ENCODE measurements at regions not wholly inside any gene's neighbourhood (a gene's known extent, or its start where the extent isn't known, plus 50 kb on each side); places are given as distances from the start of the nearest gene placed in this dataset.

- H3K27me3 ChIP-seq (ENCODE audit: insufficient read depth, poor library complexity, severe bottlenecking): no peaks in the 10 kb centered on the region
- no peak overlapping the region for H3K27ac ChIP-seq (replicated peaks)
- TF ChIP-seq POLR2AphosphoS5 (IDR thresholded peaks at IDR 0.05; ENCODE audit: low read depth) (no peak), GABPA (IDR thresholded peaks at IDR 0.05; ENCODE audit: low read depth) (no peak), REST (IDR thresholded peaks at IDR 0.05; ENCODE audit: insufficient replicate concordance, low read depth) (no peak), CTCF (IDR thresholded peaks at IDR 0.05; ENCODE audit: insufficient read depth, low read length) (no peak), SPI1 (IDR thresholded peaks at IDR 0.05; ENCODE audit: borderline replicate concordance, low read depth) (no peak)
- DNase-seq (ENCODE audit: low read depth in 1 of 2, low spot score in 1 of 2): no peak
- H3K4me3 ChIP-seq (replicated peaks; ENCODE audit: insufficient read depth, low read length): no peak overlapping the region
Measured at GRCh38 chr10:3936422-3937040, 151.5 kb upstream of the KLF6 start.

- no peaks in the 10 kb centered on the region for H3K27me3 ChIP-seq (ENCODE audit: insufficient read depth, poor library complexity, severe bottlenecking)
- H3K27ac ChIP-seq (replicated peaks): no peak overlapping the region
- TF ChIP-seq SPI1 (IDR thresholded peaks at IDR 0.05; ENCODE audit: borderline replicate concordance, low read depth) (no peak), REST (IDR thresholded peaks at IDR 0.05; ENCODE audit: insufficient replicate concordance, low read depth) (no peak), CTCF (IDR thresholded peaks at IDR 0.05; ENCODE audit: insufficient read depth, low read length) (no peak), POLR2AphosphoS5 (IDR thresholded peaks at IDR 0.05; ENCODE audit: low read depth) (no peak), GABPA (IDR thresholded peaks at IDR 0.05; ENCODE audit: low read depth) (no peak)
- DNase-seq (ENCODE audit: low read depth in 1 of 2, low spot score in 1 of 2): no peak
- H3K4me3 ChIP-seq (replicated peaks; ENCODE audit: insufficient read depth, low read length): no peak overlapping the region
Measured at GRCh38 chr10:3935933-3936359, 150.9 kb upstream of the KLF6 start.

GRCh38 chr10:3935141-3935540 is 150.1 kb upstream of the KLF6 start:
- no peaks in the 10 kb centered on the region for H3K27me3 ChIP-seq (ENCODE audit: insufficient read depth, poor library complexity, severe bottlenecking)
- no peak overlapping the region for H3K4me3 ChIP-seq (replicated peaks; ENCODE audit: insufficient read depth, low read length)

More at GRCh38 chr10:3935141-3935540, 150.1 kb upstream of the KLF6 start:
- TF ChIP-seq CTCF (IDR thresholded peaks at IDR 0.05; ENCODE audit: insufficient read depth, low read length): no peak
- no peak for TF ChIP-seq GABPA (IDR thresholded peaks at IDR 0.05; ENCODE audit: low read depth)
- TF ChIP-seq REST (IDR thresholded peaks at IDR 0.05; ENCODE audit: insufficient replicate concordance, low read depth): no peak
- TF ChIP-seq SPI1 (IDR thresholded peaks at IDR 0.05; ENCODE audit: borderline replicate concordance, low read depth): no peak
- TF ChIP-seq POLR2AphosphoS5 (IDR thresholded peaks at IDR 0.05; ENCODE audit: low read depth): no peak
- DNase-seq (ENCODE audit: low read depth in 1 of 2, low spot score in 1 of 2): no peak
- H3K27ac ChIP-seq (replicated peaks): no peak overlapping the region
